VCaP (cell line): ENCODE measurements at regions not wholly inside any gene's neighbourhood (a gene's known extent, or its start where the extent isn't known, plus 50 kb on each side); places are given as distances from the start of the nearest gene placed in this dataset.
"Not testable (repeated sequence)": the region's sequence is repeated elsewhere in the genome, so short reads cannot be mapped to it uniquely, and the experiment has no call there.

Experiments
- H3K27ac ChIP-seq: fragments of 450-650 bp; 2 replicates; pipeline ENCODE4 v1.5.1; 2017
- CTCF ChIP-seq: fragments of 450-650 bp; conservative IDR thresholded peaks from 2 replicates; pipeline ENCODE4 v1.5.1; 2017; ENCODE audit warnings: mild to moderate bottlenecking, moderate library complexity

DNA sequence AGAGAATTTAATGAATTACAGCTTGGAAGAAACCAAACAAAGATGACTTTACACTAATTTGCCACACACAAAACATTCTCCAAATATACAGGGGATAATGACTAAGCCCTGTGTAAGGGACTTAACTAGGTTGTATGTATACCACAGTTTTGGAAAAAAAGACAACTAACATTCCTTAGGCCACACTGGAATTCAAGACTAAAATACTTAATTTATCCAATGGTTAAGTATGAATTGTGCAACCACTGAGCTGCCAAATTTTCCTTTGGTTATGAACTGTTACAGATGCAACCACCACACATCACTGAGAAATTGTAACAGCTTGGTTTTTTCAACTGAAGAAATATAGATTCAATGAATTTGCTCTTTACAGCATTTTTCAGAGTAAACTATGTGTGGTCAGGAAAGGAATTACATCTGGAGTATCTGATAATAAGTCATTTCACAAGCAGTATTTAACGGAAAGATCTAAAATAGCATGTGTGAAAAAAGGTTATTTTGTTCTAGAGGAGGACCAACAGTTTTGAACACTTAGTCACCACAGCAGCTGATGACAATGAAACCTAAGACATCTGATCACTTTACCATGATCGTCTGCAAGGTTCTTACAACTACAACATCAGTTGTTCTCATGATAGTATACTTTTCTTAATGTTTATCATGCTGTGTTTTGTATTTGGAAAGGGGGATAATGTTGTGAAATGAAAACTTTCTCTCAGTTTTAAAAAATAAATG, 318.8 kb downstream of the BCKDHB start:
- no peak for TF ChIP-seq CTCF
- no peak overlapping the region for H3K27ac ChIP-seq

DNA sequence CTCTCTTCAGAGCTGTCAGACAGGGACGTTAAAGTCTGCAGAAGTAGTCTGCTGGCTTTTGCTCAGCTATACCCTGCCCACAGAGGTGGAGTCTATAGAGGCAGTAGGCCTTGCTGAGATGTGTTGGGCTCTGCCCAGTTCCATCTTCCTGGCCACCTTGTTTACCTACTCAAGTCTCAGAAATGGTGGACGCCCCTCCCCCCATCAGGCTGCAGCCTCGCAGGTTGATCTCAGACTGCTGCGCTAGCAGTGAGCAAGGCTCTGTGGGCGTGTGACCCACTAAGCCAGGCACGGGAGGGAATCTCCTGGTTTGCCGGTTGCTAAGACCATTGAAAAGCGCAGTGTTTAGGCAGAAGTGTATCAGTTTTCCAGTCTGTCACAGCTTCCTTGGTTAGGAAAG, 305.0 kb downstream of the BCKDHB start:
- no peak for TF ChIP-seq CTCF
- H3K27ac ChIP-seq = no peak overlapping the region

GRCh38 chr6:80407976-80408375, 301.5 kb downstream of the BCKDHB start:
- not testable (repeated sequence) for H3K27ac ChIP-seq

GRCh38 chr6:80404889-80405288, 298.4 kb downstream of the BCKDHB start:
- no peak overlapping the region for H3K27ac ChIP-seq
- no peak for TF ChIP-seq CTCF

DNA sequence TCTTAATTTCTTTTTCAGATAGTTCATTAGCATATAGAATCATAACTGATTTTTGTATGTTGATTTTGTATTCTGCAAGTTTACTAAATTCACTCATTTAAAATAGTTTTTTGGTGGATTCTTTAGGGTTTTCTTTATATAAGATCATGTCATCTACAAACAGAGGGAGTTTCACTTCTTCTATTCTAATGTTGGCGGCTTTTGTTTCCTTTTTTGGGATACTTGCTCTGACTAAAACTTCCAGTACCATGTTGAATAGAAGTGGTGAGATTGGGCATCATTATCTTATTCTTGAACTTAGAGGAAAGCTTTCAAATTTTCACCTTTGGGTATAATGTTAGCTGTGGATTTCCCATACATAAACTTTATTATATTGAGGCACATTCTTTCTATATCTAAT, 296.9 kb downstream of the BCKDHB start:
- no peak overlapping the region for H3K27ac ChIP-seq
- no peak for TF ChIP-seq CTCF

- no peak for TF ChIP-seq CTCF
- no peak overlapping the region for H3K27ac ChIP-seq
Measured at GRCh38 chr6:80402266-80402665, 295.8 kb downstream of the BCKDHB start.
